ENCODE measurements at regions not wholly inside any gene's neighbourhood (a gene's known extent, or its start where the extent isn't known, plus 50 kb on each side); places are given as distances from the start of the nearest gene placed in this dataset.

GRCh38 chr4:28548594-28548993 lies 1688.0 kb downstream of the STIM2 start:
- no peak for DNase-seq

- DNase-seq: no peak
Measured at GRCh38 chr4:28555866-28556265, 1695.2 kb downstream of the STIM2 start.

GRCh38 chr4:28557755-28558154 lies 1697.1 kb downstream of the STIM2 start:
- no peak for DNase-seq

- DNase-seq: no peak
Measured at GRCh38 chr4:28558895-28559294, 1698.3 kb downstream of the STIM2 start.

GRCh38 chr4:28562913-28563312 lies 1702.3 kb downstream of the STIM2 start:
- DNase-seq: no peak

GRCh38 chr4:28565396-28565795 lies 1704.8 kb downstream of the STIM2 start:
- no peak for DNase-seq

- no peak for DNase-seq
Measured at GRCh38 chr4:28600958-28601357, 1740.3 kb downstream of the STIM2 start.

- DNase-seq: no peak
Measured at GRCh38 chr4:28621591-28621990, 1761.0 kb downstream of the STIM2 start.

- no peak for DNase-seq
Measured at GRCh38 chr4:28636971-28637370, 1776.3 kb downstream of the STIM2 start.

GRCh38 chr4:28639747-28640146 lies 1779.1 kb downstream of the STIM2 start:
- DNase-seq: no peak

- DNase-seq: no peak
Measured at GRCh38 chr4:28654618-28655017, 1794.0 kb downstream of the STIM2 start.

- DNase-seq: no peak
Measured at GRCh38 chr4:28665306-28665705, 1804.7 kb downstream of the STIM2 start.

GRCh38 chr4:28675582-28675981 lies 1814.9 kb downstream of the STIM2 start:
- DNase-seq: no peak

GRCh38 chr4:28677808-28678207 lies 1817.2 kb downstream of the STIM2 start:
- no peak for DNase-seq

- no peak for DNase-seq
Measured at GRCh38 chr4:28682847-28683246, 1822.2 kb downstream of the STIM2 start.

GRCh38 chr4:28686618-28687017 lies 1826.0 kb downstream of the STIM2 start:
- DNase-seq: no peak

GRCh38 chr4:28690890-28691289 lies 1830.2 kb downstream of the STIM2 start:
- DNase-seq: no peak

- DNase-seq: no peak
Measured at GRCh38 chr4:28702571-28702970, 1841.9 kb downstream of the STIM2 start.

GRCh38 chr4:28709891-28710290 lies 1849.2 kb downstream of the STIM2 start:
- no peak for DNase-seq

- no peak for DNase-seq
Measured at GRCh38 chr4:28723371-28723770, 1862.7 kb downstream of the STIM2 start.

GRCh38 chr4:28724239-28724638 lies 1863.6 kb downstream of the STIM2 start:
- DNase-seq: no peak

- no peak for DNase-seq
Measured at GRCh38 chr4:28730304-28730703, 1869.7 kb downstream of the STIM2 start.

- DNase-seq: no peak
Measured at GRCh38 chr4:28744066-28744465, 1883.4 kb downstream of the STIM2 start.

- no peak for DNase-seq
Measured at GRCh38 chr4:28754376-28754775, 1893.7 kb downstream of the STIM2 start.

- no peak for DNase-seq
Measured at GRCh38 chr4:28755081-28755480, 1894.4 kb downstream of the STIM2 start.

GRCh38 chr4:28759064-28759463 lies 1898.4 kb downstream of the STIM2 start:
- no peak for DNase-seq
